ENCODE measurements at regions not wholly inside any gene's neighbourhood (a gene's known extent, or its start where the extent isn't known, plus 50 kb on each side); places are given as distances from the start of the nearest gene placed in this dataset.
"Not testable (repeated sequence)": the region's sequence is repeated elsewhere in the genome, so short reads cannot be mapped to it uniquely, and the experiment has no call there.

- TF ChIP-seq EZH2phosphoT487 (conservative IDR thresholded peaks at IDR 0.05; ENCODE audit: low read length) (no peak), CTCF (IDR thresholded peaks at IDR 0.05; ENCODE audit: insufficient read depth, low read length, poor library complexity, severe bottlenecking) (no peak)
- Histone ChIP-seq H4K20me1 (ENCODE audit: low read depth, low read length) (no peaks in the 10 kb centered on the region), H3K9me3 (ENCODE audit: insufficient read depth, low read length) (no peaks in the 10 kb centered on the region), H3F3A (ENCODE audit: insufficient read depth) (no peaks in the 10 kb centered on the region), H2AFZ (ENCODE audit: low read depth, low read length, severe bottlenecking) (no peak overlapping the region), H3K4me2 (ENCODE audit: low read depth, low read length, poor library complexity, severe bottlenecking) (no peak overlapping the region), H3K27me3 (ENCODE audit: low read length) (no peaks in the 10 kb centered on the region), H3K27ac (ENCODE audit: low read depth, low read length) (no peak overlapping the region), H3K9ac (ENCODE audit: low read length) (no peak overlapping the region), H3K4me3 (ENCODE audit: insufficient read depth, low read length, poor library complexity, severe bottlenecking) (no peak overlapping the region), H3K79me2 (ENCODE audit: insufficient read depth, low read length) (no peaks in the 10 kb centered on the region), H3K36me3 (ENCODE audit: low read length) (no peaks in the 10 kb centered on the region), H3K9me2 (replicated peaks; ENCODE audit: insufficient read depth, low read length) (no peaks in the 10 kb centered on the region)
Observed at GRCh38 chr4:134627366-134627765, 425.8 kb upstream of the PABPC4L start.

- Histone ChIP-seq H3K9ac (ENCODE audit: low read length) (no peak overlapping the region), H2AFZ (ENCODE audit: low read depth, low read length, severe bottlenecking) (no peak overlapping the region), H3K27ac (ENCODE audit: low read depth, low read length) (no peak overlapping the region)
Observed at GRCh38 chr4:134624365-134624764, 422.8 kb upstream of the PABPC4L start.

GRCh38 chr4:134622626-134623575, 421.3 kb upstream of the PABPC4L start:
- not testable (repeated sequence) for H3F3A ChIP-seq (ENCODE audit: insufficient read depth); H3K27me3 ChIP-seq (ENCODE audit: low read length); H4K20me1 ChIP-seq (ENCODE audit: low read depth, low read length); H3K9me2 ChIP-seq (replicated peaks; ENCODE audit: insufficient read depth, low read length); H3K27ac ChIP-seq (ENCODE audit: low read depth, low read length); H2AFZ ChIP-seq (ENCODE audit: low read depth, low read length, severe bottlenecking); H3K36me3 ChIP-seq (ENCODE audit: low read length); H3K4me2 ChIP-seq (ENCODE audit: low read depth, low read length, poor library complexity, severe bottlenecking); H3K9ac ChIP-seq (ENCODE audit: low read length); H3K9me3 ChIP-seq (ENCODE audit: insufficient read depth, low read length); H3K4me3 ChIP-seq (ENCODE audit: insufficient read depth, low read length, poor library complexity, severe bottlenecking); H3K79me2 ChIP-seq (ENCODE audit: insufficient read depth, low read length)

More at GRCh38 chr4:134624365-134624764, 422.8 kb upstream of the PABPC4L start:
- H3F3A ChIP-seq (ENCODE audit: insufficient read depth): no peaks in the 10 kb centered on the region
- no peaks in the 10 kb centered on the region for H3K9me2 ChIP-seq (replicated peaks; ENCODE audit: insufficient read depth, low read length)
- no peaks in the 10 kb centered on the region for H3K36me3 ChIP-seq (ENCODE audit: low read length)
- H4K20me1 ChIP-seq (ENCODE audit: low read depth, low read length): no peaks in the 10 kb centered on the region
- no peaks in the 10 kb centered on the region for H3K27me3 ChIP-seq (ENCODE audit: low read length)
- no peak overlapping the region for H3K4me3 ChIP-seq (ENCODE audit: insufficient read depth, low read length, poor library complexity, severe bottlenecking)
- no peak overlapping the region for H3K4me2 ChIP-seq (ENCODE audit: low read depth, low read length, poor library complexity, severe bottlenecking)
- no peaks in the 10 kb centered on the region for H3K9me3 ChIP-seq (ENCODE audit: insufficient read depth, low read length)
- no peak for TF ChIP-seq CTCF (IDR thresholded peaks at IDR 0.05; ENCODE audit: insufficient read depth, low read length, poor library complexity, severe bottlenecking)
- TF ChIP-seq EZH2phosphoT487 (conservative IDR thresholded peaks at IDR 0.05; ENCODE audit: low read length): no peak
- no peaks in the 10 kb centered on the region for H3K79me2 ChIP-seq (ENCODE audit: insufficient read depth, low read length)

GRCh38 chr4:134622199-134622598, 420.6 kb upstream of the PABPC4L start:
- Histone ChIP-seq H3K79me2 (ENCODE audit: insufficient read depth, low read length) (no peaks in the 10 kb centered on the region), H4K20me1 (ENCODE audit: low read depth, low read length) (no peaks in the 10 kb centered on the region), H2AFZ (ENCODE audit: low read depth, low read length, severe bottlenecking) (no peak overlapping the region), H3K36me3 (ENCODE audit: low read length) (no peaks in the 10 kb centered on the region), H3K4me2 (ENCODE audit: low read depth, low read length, poor library complexity, severe bottlenecking) (no peak overlapping the region), H3K9me2 (replicated peaks; ENCODE audit: insufficient read depth, low read length) (no peaks in the 10 kb centered on the region), H3K4me3 (ENCODE audit: insufficient read depth, low read length, poor library complexity, severe bottlenecking) (no peak overlapping the region), H3K27me3 (ENCODE audit: low read length) (no peaks in the 10 kb centered on the region), H3K27ac (ENCODE audit: low read depth, low read length) (no peak overlapping the region), H3K9ac (ENCODE audit: low read length) (no peak overlapping the region), H3K9me3 (ENCODE audit: insufficient read depth, low read length) (no peaks in the 10 kb centered on the region), H3F3A (ENCODE audit: insufficient read depth) (no peaks in the 10 kb centered on the region)
- TF ChIP-seq EZH2phosphoT487 (conservative IDR thresholded peaks at IDR 0.05; ENCODE audit: low read length) (no peak), CTCF (IDR thresholded peaks at IDR 0.05; ENCODE audit: insufficient read depth, low read length, poor library complexity, severe bottlenecking) (no peak)

GRCh38 chr4:134621715-134622114, 420.1 kb upstream of the PABPC4L start:
- not testable (repeated sequence) for H3K4me3 ChIP-seq (ENCODE audit: insufficient read depth, low read length, poor library complexity, severe bottlenecking); H3K9ac ChIP-seq (ENCODE audit: low read length); H3K4me2 ChIP-seq (ENCODE audit: low read depth, low read length, poor library complexity, severe bottlenecking); H3K36me3 ChIP-seq (ENCODE audit: low read length); H3K79me2 ChIP-seq (ENCODE audit: insufficient read depth, low read length); H3K27me3 ChIP-seq (ENCODE audit: low read length); H3K9me2 ChIP-seq (replicated peaks; ENCODE audit: insufficient read depth, low read length); H2AFZ ChIP-seq (ENCODE audit: low read depth, low read length, severe bottlenecking); H3K9me3 ChIP-seq (ENCODE audit: insufficient read depth, low read length); H3F3A ChIP-seq (ENCODE audit: insufficient read depth); H4K20me1 ChIP-seq (ENCODE audit: low read depth, low read length); H3K27ac ChIP-seq (ENCODE audit: low read depth, low read length)

Measured in SU-DHL-6 (cell line).